ENCODE measurements at regions not wholly inside any gene's neighbourhood (a gene's known extent, or its start where the extent isn't known, plus 50 kb on each side); places are given as distances from the start of the nearest gene placed in this dataset.

DNA sequence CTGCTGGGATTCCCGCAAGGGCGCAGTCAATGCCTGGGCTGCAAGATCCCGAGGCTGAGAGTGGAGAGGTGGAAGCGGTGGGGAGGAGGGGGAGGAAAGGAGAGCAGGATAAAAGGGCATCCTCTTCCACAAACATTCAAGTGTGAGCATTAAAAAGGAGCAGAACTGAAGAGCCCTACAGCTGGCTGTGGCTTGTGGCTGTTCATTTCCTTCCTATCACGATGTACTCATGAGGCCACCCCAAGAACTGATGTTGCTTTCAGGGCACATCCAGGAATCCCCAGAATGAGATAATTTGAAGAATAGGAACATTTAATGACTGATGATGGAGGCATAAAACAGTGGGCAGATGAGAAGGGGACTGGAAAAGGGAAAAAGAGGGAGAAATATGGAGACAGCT lies 230.8 kb upstream of the SMIM21 start:
- TF ChIP-seq GABPA (IDR thresholded peaks at IDR 0.05; ENCODE audit: low read depth), result no peak
- TF ChIP-seq, protein P1, sequence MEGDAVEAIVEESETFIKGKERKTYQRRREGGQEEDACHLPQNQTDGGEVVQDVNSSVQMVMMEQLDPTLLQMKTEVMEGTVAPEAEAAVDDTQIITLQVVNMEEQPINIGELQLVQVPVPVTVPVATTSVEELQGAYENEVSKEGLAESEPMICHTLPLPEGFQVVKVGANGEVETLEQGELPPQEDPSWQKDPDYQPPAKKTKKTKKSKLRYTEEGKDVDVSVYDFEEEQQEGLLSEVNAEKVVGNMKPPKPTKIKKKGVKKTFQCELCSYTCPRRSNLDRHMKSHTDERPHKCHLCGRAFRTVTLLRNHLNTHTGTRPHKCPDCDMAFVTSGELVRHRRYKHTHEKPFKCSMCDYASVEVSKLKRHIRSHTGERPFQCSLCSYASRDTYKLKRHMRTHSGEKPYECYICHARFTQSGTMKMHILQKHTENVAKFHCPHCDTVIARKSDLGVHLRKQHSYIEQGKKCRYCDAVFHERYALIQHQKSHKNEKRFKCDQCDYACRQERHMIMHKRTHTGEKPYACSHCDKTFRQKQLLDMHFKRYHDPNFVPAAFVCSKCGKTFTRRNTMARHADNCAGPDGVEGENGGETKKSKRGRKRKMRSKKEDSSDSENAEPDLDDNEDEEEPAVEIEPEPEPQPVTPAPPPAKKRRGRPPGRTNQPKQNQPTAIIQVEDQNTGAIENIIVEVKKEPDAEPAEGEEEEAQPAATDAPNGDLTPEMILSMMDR (IDR thresholded peaks at IDR 0.05; ENCODE audit: insufficient read depth, low read length), result no peak
- TF ChIP-seq POLR2AphosphoS5 (IDR thresholded peaks at IDR 0.05; ENCODE audit: low read depth), result no peak
- TF ChIP-seq, protein P2, sequence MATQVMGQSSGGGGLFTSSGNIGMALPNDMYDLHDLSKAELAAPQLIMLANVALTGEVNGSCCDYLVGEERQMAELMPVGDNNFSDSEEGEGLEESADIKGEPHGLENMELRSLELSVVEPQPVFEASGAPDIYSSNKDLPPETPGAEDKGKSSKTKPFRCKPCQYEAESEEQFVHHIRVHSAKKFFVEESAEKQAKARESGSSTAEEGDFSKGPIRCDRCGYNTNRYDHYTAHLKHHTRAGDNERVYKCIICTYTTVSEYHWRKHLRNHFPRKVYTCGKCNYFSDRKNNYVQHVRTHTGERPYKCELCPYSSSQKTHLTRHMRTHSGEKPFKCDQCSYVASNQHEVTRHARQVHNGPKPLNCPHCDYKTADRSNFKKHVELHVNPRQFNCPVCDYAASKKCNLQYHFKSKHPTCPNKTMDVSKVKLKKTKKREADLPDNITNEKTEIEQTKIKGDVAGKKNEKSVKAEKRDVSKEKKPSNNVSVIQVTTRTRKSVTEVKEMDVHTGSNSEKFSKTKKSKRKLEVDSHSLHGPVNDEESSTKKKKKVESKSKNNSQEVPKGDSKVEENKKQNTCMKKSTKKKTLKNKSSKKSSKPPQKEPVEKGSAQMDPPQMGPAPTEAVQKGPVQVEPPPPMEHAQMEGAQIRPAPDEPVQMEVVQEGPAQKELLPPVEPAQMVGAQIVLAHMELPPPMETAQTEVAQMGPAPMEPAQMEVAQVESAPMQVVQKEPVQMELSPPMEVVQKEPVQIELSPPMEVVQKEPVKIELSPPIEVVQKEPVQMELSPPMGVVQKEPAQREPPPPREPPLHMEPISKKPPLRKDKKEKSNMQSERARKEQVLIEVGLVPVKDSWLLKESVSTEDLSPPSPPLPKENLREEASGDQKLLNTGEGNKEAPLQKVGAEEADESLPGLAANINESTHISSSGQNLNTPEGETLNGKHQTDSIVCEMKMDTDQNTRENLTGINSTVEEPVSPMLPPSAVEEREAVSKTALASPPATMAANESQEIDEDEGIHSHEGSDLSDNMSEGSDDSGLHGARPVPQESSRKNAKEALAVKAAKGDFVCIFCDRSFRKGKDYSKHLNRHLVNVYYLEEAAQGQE (IDR thresholded peaks at IDR 0.05; ENCODE audit: insufficient replicate concordance, low read depth), result no peak
- TF ChIP-seq SPI1 (IDR thresholded peaks at IDR 0.05; ENCODE audit: borderline replicate concordance, low read depth), result no peak

Measured in HL-60 (cell line).